H9 (cell line): ENCODE measurements at regions not wholly inside any gene's neighbourhood (a gene's known extent, or its start where the extent isn't known, plus 50 kb on each side); places are given as distances from the start of the nearest gene placed in this dataset.
"Not testable (repeated sequence)": the region's sequence is repeated elsewhere in the genome, so short reads cannot be mapped to it uniquely, and the experiment has no call there.

Source experiments
- DNase-seq: peaks from one replicate; pipeline ENCODE4 v3.0.0-alpha.2; 2017
- H2AFZ ChIP-seq: one replicate; pipeline ENCODE4 v1.6.1; 2013; ENCODE audit warnings: mild to moderate bottlenecking, low read length, control low read depth, moderate library complexity
- H2AK5ac ChIP-seq: 2 replicates; pipeline ENCODE4 v1.6.1; 2013; ENCODE audit warnings: low read length, control low read depth, mixed read lengths; ENCODE audit not compliant: insufficient read length
- H2BK120ac ChIP-seq: one replicate; pipeline ENCODE4 v1.6.1; 2013; ENCODE audit warnings: low read depth, mild to moderate bottlenecking, low read length, control low read depth, inconsistent platforms; ENCODE audit not compliant: poor library complexity, severe bottlenecking
- H2BK12ac ChIP-seq: 2 replicates; pipeline ENCODE4 v1.6.1; 2013; ENCODE audit warnings: low read length, control low read depth, mixed read lengths, low read depth; ENCODE audit not compliant: insufficient read length
- H2BK15ac ChIP-seq: 2 replicates; pipeline ENCODE4 v1.6.1; 2013; ENCODE audit warnings: low read depth, low read length, control low read depth
- H2BK20ac ChIP-seq: one replicate; pipeline ENCODE4 v1.6.1; 2013; ENCODE audit warnings: low read depth, mild to moderate bottlenecking, low read length, control low read depth, inconsistent platforms; ENCODE audit not compliant: poor library complexity, severe bottlenecking
- H2BK5ac ChIP-seq: 2 replicates; pipeline ENCODE4 v1.6.1; 2013; ENCODE audit warnings: low read length, control low read depth, mixed read lengths; ENCODE audit not compliant: insufficient read length
- H3K14ac ChIP-seq: 2 replicates; pipeline ENCODE4 v1.6.1; 2013; ENCODE audit warnings: low read length, control low read depth; ENCODE audit not compliant: insufficient read depth
- H3K18ac ChIP-seq: 2 replicates; pipeline ENCODE4 v1.6.1; 2013; ENCODE audit warnings: low read depth, mild to moderate bottlenecking, mixed read lengths, low read length, control low read depth; ENCODE audit not compliant: insufficient read length
- H3K23ac ChIP-seq: 2 replicates; pipeline ENCODE4 v1.6.1; 2013; ENCODE audit warnings: low read length, control low read depth, mixed read lengths, low read depth; ENCODE audit not compliant: insufficient read length
- H3K23me2 ChIP-seq: 2 replicates; pipeline ENCODE4 v1.6.1; 2013; ENCODE audit warnings: low read depth, mild to moderate bottlenecking, mixed read lengths, low read length, control low read depth; ENCODE audit not compliant: insufficient read length, poor library complexity, severe bottlenecking
- H3K27ac ChIP-seq: 2 replicates; pipeline ENCODE4 v1.5.1; 2013; ENCODE audit warnings: low read length, control low read depth, mixed read lengths, low read depth; ENCODE audit not compliant: insufficient read length
- H3K27me3 ChIP-seq: 2 replicates; pipeline ENCODE4 v1.6.1; 2013; ENCODE audit warnings: low read length, control low read depth, inconsistent platforms; ENCODE audit not compliant: insufficient read depth
- H3K4ac ChIP-seq: 2 replicates; pipeline ENCODE4 v1.6.1; 2013; ENCODE audit warnings: low read depth, mild to moderate bottlenecking, control low read depth, inconsistent platforms, low read length, moderate library complexity
- H3K4me1 ChIP-seq: 2 replicates; pipeline ENCODE4 v1.6.1; 2013; ENCODE audit warnings: low read length, control low read depth, inconsistent platforms; ENCODE audit not compliant: insufficient read depth
- H3K4me2 ChIP-seq: 2 replicates; pipeline ENCODE4 v1.6.1; 2013; ENCODE audit warnings: low read length, control low read depth, mixed read lengths; ENCODE audit not compliant: insufficient read length, insufficient read depth
- H3K56ac ChIP-seq: 2 replicates; pipeline ENCODE4 v1.6.1; 2013; ENCODE audit warnings: low read depth, mild to moderate bottlenecking, mixed read lengths, low read length, control low read depth; ENCODE audit not compliant: insufficient read length
- H3K79me1 ChIP-seq: 2 replicates; pipeline ENCODE4 v1.6.1; 2013; ENCODE audit warnings: low read depth, mild to moderate bottlenecking, moderate library complexity, low read length, control low read depth, inconsistent platforms; ENCODE audit not compliant: insufficient read depth, poor library complexity, severe bottlenecking
- H3K79me2 ChIP-seq: 2 replicates; pipeline ENCODE4 v1.6.1; 2013; ENCODE audit warnings: low read length, control low read depth, inconsistent platforms; ENCODE audit not compliant: insufficient read depth
- H3K9ac ChIP-seq: 2 replicates; pipeline ENCODE4 v1.6.1; 2013; ENCODE audit warnings: low read length, control low read depth, mixed read lengths; ENCODE audit not compliant: insufficient read length; ENCODE audit errors: extremely low read depth
- H3K9me3 ChIP-seq: one replicate; pipeline ENCODE4 v1.6.1; 2013; ENCODE audit warnings: low read depth, low read length, inconsistent platforms; ENCODE audit not compliant: control insufficient read depth
- H3T11ph ChIP-seq: one replicate; pipeline ENCODE4 v1.6.1; 2013; ENCODE audit warnings: mild to moderate bottlenecking, low read length, control low read depth, inconsistent platforms
- H4K20me1 ChIP-seq: one replicate; pipeline ENCODE4 v1.6.1; 2013; ENCODE audit not compliant: control insufficient read depth, insufficient read length, insufficient read depth
- H4K5ac ChIP-seq: 2 replicates; pipeline ENCODE4 v1.6.1; 2013; ENCODE audit warnings: low read depth, mild to moderate bottlenecking, mixed read lengths, low read length, control low read depth; ENCODE audit not compliant: insufficient read length
- H4K8ac ChIP-seq: replicated peaks from 2 replicates; pipeline ENCODE4 v1.6.1; 2013; ENCODE audit warnings: low read length, control low read depth, mixed read lengths, low read depth; ENCODE audit not compliant: insufficient read length
- H4K91ac ChIP-seq: 2 replicates; pipeline ENCODE4 v1.6.1; 2013; ENCODE audit warnings: low read depth, mild to moderate bottlenecking, moderate library complexity, mixed read lengths, low read length, control low read depth; ENCODE audit not compliant: insufficient read length
- H3K27ac Mint-ChIP-seq, 3 experiments: 2 replicates in 2 of 3; 3 replicates in 1 of 3; pipeline ENCODE4 v1.8.0; 2020 to 2021; ENCODE audit warnings: mixed read lengths in 3 of 3, mild to moderate bottlenecking in 1 of 3, moderate library complexity in 1 of 3
- H3K27me3 Mint-ChIP-seq: 2 replicates; pipeline ENCODE4 v1.8.0; 2021; ENCODE audit warnings: low read depth, mild to moderate bottlenecking, moderate library complexity, mixed read lengths
- H3K36me3 Mint-ChIP-seq, 3 experiments: 2 replicates in 2 of 3; 3 replicates in 1 of 3; pipeline ENCODE4 v1.8.0; 2020 to 2021; ENCODE audit warnings: low read depth in 3 of 3, mixed read lengths in 3 of 3; ENCODE audit not compliant: insufficient read depth in 1 of 3
- H3K4me1 Mint-ChIP-seq, 2 experiments: 2 replicates each; pipeline ENCODE4 v1.8.0; 2020; ENCODE audit warnings: mixed read lengths in 2 of 2
- H3K4me3 Mint-ChIP-seq, 2 experiments: 2 replicates in 1 of 2; 3 replicates in 1 of 2; pipeline ENCODE4 v1.8.0; 2020 to 2021; ENCODE audit warnings: mild to moderate bottlenecking in 2 of 2, mixed read lengths in 2 of 2, moderate library complexity in 1 of 2
- H3K9me3 Mint-ChIP-seq, 2 experiments: 2 replicates in 1 of 2; 3 replicates in 1 of 2; pipeline ENCODE4 v1.8.0; 2020; ENCODE audit warnings: mild to moderate bottlenecking in 2 of 2, mixed read lengths in 2 of 2, moderate library complexity in 1 of 2
- WGBS: extraction: QIAGEN DNeasy Blood & Tissue Kit; methylation state at CpG from one replicate; pipeline ENCODE4 v1.1.7; 2013; ENCODE audit warnings: missing lambda C conversion rate, low lambda C conversion rate, mixed read lengths; ENCODE audit not compliant: insufficient read length; ENCODE audit errors: extremely low coverage; 5-methylcytosine and 5-hydroxymethylcytosine counted together
- TF ChIP-seq, protein P1 (sequence below): fragments of 200-600 bp; sonication (generic); conservative IDR thresholded peaks from 3 replicates; pipeline ENCODE4 v1.8.0; 2021; ENCODE audit warnings: antibody characterized with exemption, mild to moderate bottlenecking

DNA sequence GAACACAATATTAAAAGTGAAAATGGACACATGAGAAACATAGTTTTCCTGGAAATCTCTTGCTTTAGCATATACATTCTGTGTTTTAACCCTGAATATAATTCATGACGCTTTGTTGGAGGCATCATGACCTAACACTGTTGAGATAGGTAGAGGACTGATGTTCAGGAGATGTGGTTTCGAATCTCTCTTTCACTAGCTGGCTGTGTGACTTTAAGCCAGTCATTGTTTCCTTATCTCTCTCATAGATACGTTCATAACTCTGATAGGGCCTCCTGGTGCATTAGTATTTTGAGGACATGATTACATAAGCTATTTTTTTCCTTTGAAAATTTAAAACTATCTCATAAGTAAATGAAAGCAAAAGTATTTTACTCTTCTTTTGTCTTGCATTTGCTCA lies 179.0 kb upstream of the DTNA start:
- Histone ChIP-seq H2BK120ac (no peak overlapping the region), H3K4me2 (no peak overlapping the region), H3K23me2 (no peaks in the 10 kb centered on the region), H2BK15ac (no peak overlapping the region), H2AFZ (no peak overlapping the region), H4K8ac (no peak overlapping the region), H3K18ac (no peak overlapping the region), H3K14ac (no peak overlapping the region), H3K79me2 (peaks cover 3% of the 10 kb centered on the region; the same call in 1 of the 2 replicates), H3K56ac (no peak overlapping the region), H3K4me1 (peaks cover 4% of the 10 kb centered on the region; the same call in 1 of the 2 replicates), H3K27me3 (no peaks in the 10 kb centered on the region), H2BK12ac (no peak overlapping the region), H4K91ac (no peak overlapping the region), H4K5ac (no peak overlapping the region), H3K9ac (no peak overlapping the region), H3K79me1 (no peaks in the 10 kb centered on the region), H4K20me1 (no peaks in the 10 kb centered on the region), H2BK20ac (no peak overlapping the region), H3T11ph (no peak overlapping the region), H2BK5ac (no peak overlapping the region), H3K4ac (no peak overlapping the region), H3K9me3 (no peaks in the 10 kb centered on the region), H3K23ac (no peak overlapping the region), H2AK5ac (no peak overlapping the region), H3K27ac (no peak overlapping the region)
- no CpG with 5 or more reads among the region's 3 CpGs for WGBS
- Mint-ChIP-seq H3K27ac (no peak overlapping the region), H3K4me3 (no peak overlapping the region), H3K9me3 (peaks cover 2 to 4% of the 10 kb centered on the region in 2 experiments), H3K36me3 (peaks cover 2 to 9% (median 4%) of the 10 kb centered on the region in 3 experiments; a peak in 6 of 7 replicates), H3K27me3 (no peaks in the 10 kb centered on the region), H3K4me1 (peaks cover 16 to 37% of the 10 kb centered on the region in 2 experiments)
- TF ChIP-seq, protein P1, sequence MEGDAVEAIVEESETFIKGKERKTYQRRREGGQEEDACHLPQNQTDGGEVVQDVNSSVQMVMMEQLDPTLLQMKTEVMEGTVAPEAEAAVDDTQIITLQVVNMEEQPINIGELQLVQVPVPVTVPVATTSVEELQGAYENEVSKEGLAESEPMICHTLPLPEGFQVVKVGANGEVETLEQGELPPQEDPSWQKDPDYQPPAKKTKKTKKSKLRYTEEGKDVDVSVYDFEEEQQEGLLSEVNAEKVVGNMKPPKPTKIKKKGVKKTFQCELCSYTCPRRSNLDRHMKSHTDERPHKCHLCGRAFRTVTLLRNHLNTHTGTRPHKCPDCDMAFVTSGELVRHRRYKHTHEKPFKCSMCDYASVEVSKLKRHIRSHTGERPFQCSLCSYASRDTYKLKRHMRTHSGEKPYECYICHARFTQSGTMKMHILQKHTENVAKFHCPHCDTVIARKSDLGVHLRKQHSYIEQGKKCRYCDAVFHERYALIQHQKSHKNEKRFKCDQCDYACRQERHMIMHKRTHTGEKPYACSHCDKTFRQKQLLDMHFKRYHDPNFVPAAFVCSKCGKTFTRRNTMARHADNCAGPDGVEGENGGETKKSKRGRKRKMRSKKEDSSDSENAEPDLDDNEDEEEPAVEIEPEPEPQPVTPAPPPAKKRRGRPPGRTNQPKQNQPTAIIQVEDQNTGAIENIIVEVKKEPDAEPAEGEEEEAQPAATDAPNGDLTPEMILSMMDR: no peak
- DNase-seq: no peak

DNA sequence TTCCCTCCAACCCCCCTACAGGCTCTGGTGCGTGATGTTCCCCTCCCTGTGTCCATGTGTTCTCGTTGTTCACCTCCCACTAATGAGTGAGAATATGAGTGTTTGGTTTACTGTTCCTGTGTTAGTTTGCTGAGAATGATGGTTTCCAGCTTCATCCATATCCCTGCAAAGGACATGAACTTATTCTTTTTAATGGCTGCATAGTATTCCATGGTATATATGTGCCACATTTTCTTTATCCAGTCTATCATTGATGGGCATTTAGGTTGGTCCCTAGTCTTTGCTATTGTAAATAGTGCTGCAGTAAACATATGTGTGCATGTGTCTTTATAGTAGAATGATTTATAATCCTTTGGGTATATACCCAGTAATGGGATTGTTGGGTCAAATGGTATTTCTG lies 175.5 kb upstream of the DTNA start:
- H3K27ac Mint-ChIP-seq, H3K36me3 Mint-ChIP-seq, H4K91ac ChIP-seq, H4K8ac ChIP-seq, H2BK12ac ChIP-seq, H3K9me3 Mint-ChIP-seq, H3K9me3 ChIP-seq, H3K4me3 Mint-ChIP-seq, H2AK5ac ChIP-seq, H3K9ac ChIP-seq, H2AFZ ChIP-seq, H4K5ac ChIP-seq, H3K23ac ChIP-seq, H3K56ac ChIP-seq, H3K23me2 ChIP-seq, H3K27ac ChIP-seq, H3K4me2 ChIP-seq, DNase-seq, H3K4me1 ChIP-seq, H3T11ph ChIP-seq, H3K4ac ChIP-seq, H2BK20ac ChIP-seq, H3K79me2 ChIP-seq, H4K20me1 ChIP-seq, H3K14ac ChIP-seq, H2BK15ac ChIP-seq, H3K79me1 ChIP-seq, H3K27me3 Mint-ChIP-seq, H3K27me3 ChIP-seq, H3K18ac ChIP-seq, H2BK120ac ChIP-seq, H2BK5ac ChIP-seq: not testable (repeated sequence)
- no CpG with 5 or more reads among the region's 2 CpGs for WGBS
- peaks cover 34 to 50% of the 10 kb centered on the region in 2 experiments for H3K4me1 Mint-ChIP-seq
